ENCODE measurements at regions not wholly inside any gene's neighbourhood (a gene's known extent, or its start where the extent isn't known, plus 50 kb on each side); places are given as distances from the start of the nearest gene placed in this dataset.

GRCh38 chr2:117691595-117691994 lies 122.9 kb upstream of the DDX18 start:
- no peaks in the 10 kb centered on the region for H3K79me2 ChIP-seq (ENCODE audit: insufficient read depth)
- no peaks in the 10 kb centered on the region for H3K4me1 ChIP-seq (ENCODE audit: insufficient read depth)
- H3K9me3 ChIP-seq (ENCODE audit: low read depth): no peaks in the 10 kb centered on the region
- H3K36me3 ChIP-seq (ENCODE audit: low read depth): no peaks in the 10 kb centered on the region
- H3K9me2 ChIP-seq (ENCODE audit: insufficient read depth): no peaks in the 10 kb centered on the region
- no peak overlapping the region for H2AFZ ChIP-seq
- no peak for TF ChIP-seq EZH2 (IDR thresholded peaks at IDR 0.05; ENCODE audit: insufficient read depth, poor library complexity, severe bottlenecking)
- no peak for TF ChIP-seq EZH2phosphoT487 (IDR thresholded peaks at IDR 0.05; ENCODE audit: insufficient read depth, low read depth)
- WGBS, 2 experiments (ENCODE audit: low coverage in 1 of 2, low lambda C conversion rate in 2 of 2, missing lambda C conversion rate in 2 of 2): 28 to 32% methylated on average over 2 of the region's 2 CpGs
- no peak overlapping the region for H3K4me3 ChIP-seq
- H3K27ac ChIP-seq: no peak overlapping the region
- no peak overlapping the region for H3K4me2 ChIP-seq (ENCODE audit: unreplicated experiment)
- DNase-seq: no peak
- no peak overlapping the region for H3K9ac ChIP-seq
- H3F3A ChIP-seq (ENCODE audit: insufficient read depth): no peaks in the 10 kb centered on the region
- H3K27me3 ChIP-seq (replicated peaks; ENCODE audit: insufficient read depth): no peaks in the 10 kb centered on the region
- in situ Hi-C loops (cut with MboI): no loop called here
- no peaks in the 10 kb centered on the region for H4K20me1 ChIP-seq (ENCODE audit: insufficient read depth)

DNA sequence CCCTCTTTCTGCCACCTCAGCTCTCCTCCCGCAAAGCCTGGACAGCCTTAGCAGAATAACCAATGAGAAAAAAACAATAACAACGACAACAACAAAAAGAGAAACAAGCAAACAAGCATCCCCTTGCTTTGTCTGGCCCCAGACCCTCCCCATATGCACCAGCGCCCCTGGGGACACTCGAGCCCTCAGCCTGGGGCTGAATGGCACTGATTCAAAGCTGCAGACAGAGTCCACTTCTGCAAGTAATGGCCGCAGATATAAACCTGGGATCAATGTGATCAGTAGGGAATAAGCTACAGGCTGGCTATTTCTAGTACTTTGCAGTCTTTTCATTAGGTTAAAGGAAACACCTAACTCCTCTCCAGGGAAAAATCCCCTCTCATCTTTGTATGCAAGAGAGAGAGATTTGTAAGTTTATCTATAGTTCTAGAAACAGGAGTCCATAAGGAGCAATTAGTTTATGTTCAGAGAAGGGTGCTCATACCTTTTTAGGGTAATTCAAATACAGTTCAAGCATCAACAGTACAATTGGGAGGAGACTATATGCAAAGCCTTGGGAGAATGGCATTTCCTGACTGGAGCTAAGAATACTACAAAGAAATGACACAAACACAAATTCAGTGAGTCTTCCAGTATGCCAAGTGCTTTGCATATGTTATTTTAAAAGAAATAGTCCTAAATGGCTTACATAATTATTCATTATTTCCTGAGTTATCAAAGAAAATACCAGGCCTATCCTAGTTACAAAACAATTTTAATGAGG lies 122.3 kb upstream of the DDX18 start:
- DNase-seq: no peak
- H3K36me3 ChIP-seq (ENCODE audit: low read depth): no peaks in the 10 kb centered on the region
- H3K4me2 ChIP-seq (ENCODE audit: unreplicated experiment): no peak overlapping the region
- 19 to 23% methylated on average over 5 of the region's 5 CpGs for WGBS, 2 experiments (ENCODE audit: low coverage in 1 of 2, low lambda C conversion rate in 2 of 2, missing lambda C conversion rate in 2 of 2)
- H3F3A ChIP-seq (ENCODE audit: insufficient read depth): no peaks in the 10 kb centered on the region
- H3K4me1 ChIP-seq (ENCODE audit: insufficient read depth): no peaks in the 10 kb centered on the region
- H3K9me2 ChIP-seq (ENCODE audit: insufficient read depth): no peaks in the 10 kb centered on the region
- no peaks in the 10 kb centered on the region for H3K79me2 ChIP-seq (ENCODE audit: insufficient read depth)
- H2AFZ ChIP-seq: no peak overlapping the region
- H3K9ac ChIP-seq: no peak overlapping the region
- H4K20me1 ChIP-seq (ENCODE audit: insufficient read depth): no peaks in the 10 kb centered on the region
- TF ChIP-seq EZH2 (IDR thresholded peaks at IDR 0.05; ENCODE audit: insufficient read depth, poor library complexity, severe bottlenecking) (no peak), EZH2phosphoT487 (IDR thresholded peaks at IDR 0.05; ENCODE audit: insufficient read depth, low read depth) (no peak)
- H3K27me3 ChIP-seq (replicated peaks; ENCODE audit: insufficient read depth): no peaks in the 10 kb centered on the region
- no peak overlapping the region for H3K4me3 ChIP-seq
- H3K27ac ChIP-seq: no peak overlapping the region
- in situ Hi-C loops (cut with MboI): no loop called here
- no peaks in the 10 kb centered on the region for H3K9me3 ChIP-seq (ENCODE audit: low read depth)

GRCh38 chr2:117693154-117693553 lies 121.3 kb upstream of the DDX18 start:
- H2AFZ ChIP-seq: no peak overlapping the region
- H3K4me3 ChIP-seq: no peak overlapping the region
- no peaks in the 10 kb centered on the region for H3K9me3 ChIP-seq (ENCODE audit: low read depth)
- H3K9ac ChIP-seq: no peak overlapping the region
- H3K27ac ChIP-seq: no peak overlapping the region
- no peak for TF ChIP-seq EZH2phosphoT487 (IDR thresholded peaks at IDR 0.05; ENCODE audit: insufficient read depth, low read depth)
- TF ChIP-seq EZH2 (IDR thresholded peaks at IDR 0.05; ENCODE audit: insufficient read depth, poor library complexity, severe bottlenecking): no peak
- in situ Hi-C loops (cut with MboI): no loop called here
- no peak for DNase-seq
- no peaks in the 10 kb centered on the region for H3F3A ChIP-seq (ENCODE audit: insufficient read depth)
- H4K20me1 ChIP-seq (ENCODE audit: insufficient read depth): no peaks in the 10 kb centered on the region
- H3K9me2 ChIP-seq (ENCODE audit: insufficient read depth): no peaks in the 10 kb centered on the region
- H3K36me3 ChIP-seq (ENCODE audit: low read depth): no peaks in the 10 kb centered on the region
- no peaks in the 10 kb centered on the region for H3K27me3 ChIP-seq (replicated peaks; ENCODE audit: insufficient read depth)
- 31 to 41% methylated on average over 4 of the region's 4 CpGs for WGBS, 2 experiments (ENCODE audit: low coverage in 1 of 2, low lambda C conversion rate in 2 of 2, missing lambda C conversion rate in 2 of 2)
- no peaks in the 10 kb centered on the region for H3K4me1 ChIP-seq (ENCODE audit: insufficient read depth)
- H3K79me2 ChIP-seq (ENCODE audit: insufficient read depth): no peaks in the 10 kb centered on the region
- no peak overlapping the region for H3K4me2 ChIP-seq (ENCODE audit: unreplicated experiment)

DNA sequence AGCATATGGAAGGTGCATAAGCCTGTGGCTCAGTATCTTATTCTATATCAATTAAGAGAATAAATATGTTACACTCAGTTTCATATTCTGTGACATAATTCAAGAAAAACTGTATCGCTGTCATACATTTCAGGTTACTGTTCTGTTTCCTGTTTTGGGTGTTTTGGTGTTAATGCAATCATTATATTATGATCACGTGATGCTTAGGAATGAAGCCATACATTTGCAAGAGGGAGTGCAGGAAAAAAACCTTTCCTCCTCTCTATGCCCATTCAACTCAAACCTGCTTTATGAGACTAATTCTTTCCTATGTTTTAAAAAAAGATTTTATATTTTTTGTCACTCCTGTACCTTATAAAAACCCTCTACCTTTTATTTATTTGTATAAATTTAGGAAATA lies 120.8 kb upstream of the DDX18 start:
- no peaks in the 10 kb centered on the region for H3K27me3 ChIP-seq (replicated peaks; ENCODE audit: insufficient read depth)
- no peak overlapping the region for H2AFZ ChIP-seq
- H3K4me1 ChIP-seq (ENCODE audit: insufficient read depth): no peaks in the 10 kb centered on the region
- H3K9me3 ChIP-seq (ENCODE audit: low read depth): no peaks in the 10 kb centered on the region
- WGBS, 2 experiments (ENCODE audit: low coverage in 1 of 2, low lambda C conversion rate in 2 of 2, missing lambda C conversion rate in 2 of 2): 21 to 28% methylated on average over 2 of the region's 2 CpGs
- TF ChIP-seq EZH2phosphoT487 (IDR thresholded peaks at IDR 0.05; ENCODE audit: insufficient read depth, low read depth): no peak
- TF ChIP-seq EZH2 (IDR thresholded peaks at IDR 0.05; ENCODE audit: insufficient read depth, poor library complexity, severe bottlenecking): no peak
- in situ Hi-C loops (cut with MboI): no loop called here
- H4K20me1 ChIP-seq (ENCODE audit: insufficient read depth): no peaks in the 10 kb centered on the region
- H3K36me3 ChIP-seq (ENCODE audit: low read depth): no peaks in the 10 kb centered on the region
- no peak for DNase-seq
- H3F3A ChIP-seq (ENCODE audit: insufficient read depth): no peaks in the 10 kb centered on the region
- H3K27ac ChIP-seq: no peak overlapping the region
- no peak overlapping the region for H3K4me3 ChIP-seq
- no peaks in the 10 kb centered on the region for H3K9me2 ChIP-seq (ENCODE audit: insufficient read depth)
- no peaks in the 10 kb centered on the region for H3K79me2 ChIP-seq (ENCODE audit: insufficient read depth)
- H3K4me2 ChIP-seq (ENCODE audit: unreplicated experiment): no peak overlapping the region
- no peak overlapping the region for H3K9ac ChIP-seq
